Calu3 (cell line): ENCODE measurements at regions not wholly inside any gene's neighbourhood (a gene's known extent, or its start where the extent isn't known, plus 50 kb on each side); places are given as distances from the start of the nearest gene placed in this dataset.
"Not testable (repeated sequence)": the region's sequence is repeated elsewhere in the genome, so short reads cannot be mapped to it uniquely, and the experiment has no call there.

Experiments used
- BruUV-seq: library from RNA; stranded (reverse); fragments of 400-500 nt; replicated peaks from 2 replicates; lab custom pipeline; 2021; lab: Mats Ljungman, UMichigan
- CTCF ChIA-PET: fragments of 300-600 bp; sonication (Branson Sonifier 250); formaldehyde crosslinking; loops from one replicate; lab custom pipeline; 2022; ENCODE audit warnings: antibody characterized with exemption; lab: Charles Lee
- DNase-seq: peaks from one replicate; pipeline ENCODE4 v3.0.0; 2022
- H3K27ac Mint-ChIP-seq: one replicate; pipeline ENCODE4 v1.8.0; 2022; ENCODE audit warnings: mixed read lengths; ENCODE audit not compliant: unreplicated experiment
- H3K27me3 Mint-ChIP-seq: one replicate; pipeline ENCODE4 v1.8.0; 2022; ENCODE audit warnings: mixed read lengths; ENCODE audit not compliant: unreplicated experiment
- H3K36me3 Mint-ChIP-seq: one replicate; pipeline ENCODE4 v1.8.0; 2022; ENCODE audit warnings: mild to moderate bottlenecking, moderate library complexity, mixed read lengths; ENCODE audit not compliant: insufficient read depth, unreplicated experiment
- H3K4me1 Mint-ChIP-seq: one replicate; pipeline ENCODE4 v1.8.0; 2022; ENCODE audit warnings: mild to moderate bottlenecking, low read depth, mixed read lengths; ENCODE audit not compliant: unreplicated experiment
- H3K4me3 Mint-ChIP-seq: one replicate; pipeline ENCODE4 v1.8.0; 2022; ENCODE audit warnings: mild to moderate bottlenecking, low read depth, moderate library complexity, mixed read lengths; ENCODE audit not compliant: unreplicated experiment
- H3K9me3 Mint-ChIP-seq: one replicate; pipeline ENCODE4 v1.8.0; 2022; ENCODE audit warnings: low read depth, mixed read lengths; ENCODE audit not compliant: unreplicated experiment
- CTCF ChIP-seq: fragments of 200-600 bp; IDR thresholded peaks from one replicate; pipeline ENCODE4 v1.8.0; 2022; ENCODE audit warnings: antibody characterized with exemption; ENCODE audit not compliant: unreplicated experiment
- intact Hi-C: fragments of 100-400 bp; cut with micrococcal nuclease; formaldehyde crosslinking; loops from one replicate; pipeline ENCODE4 v1.10.0; 2022; ENCODE audit not compliant: unreplicated experiment

- CTCF ChIA-PET, DNase-seq, H3K27ac Mint-ChIP-seq, H3K36me3 Mint-ChIP-seq, intact Hi-C loops, H3K4me3 Mint-ChIP-seq, BruUV-seq, H3K9me3 Mint-ChIP-seq: not testable (repeated sequence)
- Mint-ChIP-seq H3K4me1 (peaks cover 17% of the 10 kb centered on the region), H3K27me3 (peaks cover 24% of the 10 kb centered on the region)
Measured at GRCh38 chr16:29330623-29331022, 75.9 kb downstream of the NPIPB11 start.

GRCh38 chr16:29328528-29328927, 78.0 kb downstream of the NPIPB11 start:
- intact Hi-C loops, H3K9me3 Mint-ChIP-seq, BruUV-seq, H3K36me3 Mint-ChIP-seq, CTCF ChIA-PET: not testable (repeated sequence)
- DNase-seq, result peak; percentile 20
- Mint-ChIP-seq H3K27ac (peak overlapping the region; percentile 23), H3K4me1 (peaks cover 17% of the 10 kb centered on the region), H3K27me3 (peaks cover 11% of the 10 kb centered on the region), H3K4me3 (peak overlapping the region; percentile 22)

GRCh38 chr16:29327631-29328408, 78.7 kb downstream of the NPIPB11 start:
- H3K9me3 Mint-ChIP-seq, H3K36me3 Mint-ChIP-seq, intact Hi-C loops, BruUV-seq, CTCF ChIA-PET: not testable (repeated sequence)
- H3K4me1 Mint-ChIP-seq, result peaks cover 17% of the 10 kb centered on the region
- DNase-seq, result peak; percentile 25
- H3K27ac Mint-ChIP-seq, result peak overlapping the region; percentile 23
- peak overlapping the region; percentile 22 for H3K4me3 Mint-ChIP-seq
- peaks cover 11% of the 10 kb centered on the region for H3K27me3 Mint-ChIP-seq

- BruUV-seq, H3K9me3 Mint-ChIP-seq, CTCF ChIA-PET, H3K4me3 Mint-ChIP-seq, intact Hi-C loops, H3K36me3 Mint-ChIP-seq, DNase-seq, H3K27ac Mint-ChIP-seq: not testable (repeated sequence)
- Mint-ChIP-seq H3K4me1 (peaks cover 17% of the 10 kb centered on the region), H3K27me3 (peaks cover 11% of the 10 kb centered on the region)
Measured at GRCh38 chr16:29326164-29327125, 80.1 kb downstream of the NPIPB11 start.

- H3K27me3 Mint-ChIP-seq, H3K9me3 Mint-ChIP-seq, H3K36me3 Mint-ChIP-seq, intact Hi-C loops, DNase-seq, H3K27ac Mint-ChIP-seq, CTCF ChIA-PET, H3K4me3 Mint-ChIP-seq, BruUV-seq: not testable (repeated sequence)
- peaks cover 12% of the 10 kb centered on the region for H3K4me1 Mint-ChIP-seq
Measured at GRCh38 chr16:29323725-29324124, 82.8 kb downstream of the NPIPB11 start.

- TF ChIP-seq CTCF, result no peak
Measured at GRCh38 chr16:29321585-29321984, 84.9 kb downstream of the NPIPB11 start.

More at GRCh38 chr16:29321585-29321984, 84.9 kb downstream of the NPIPB11 start:
- H3K27me3 Mint-ChIP-seq, result no peaks in the 10 kb centered on the region
- H3K4me3 Mint-ChIP-seq, result no peak overlapping the region
- DNase-seq, result no peak
- BruUV-seq, result no TSS peak
- intact Hi-C loops, result no loop called here
- no peaks in the 10 kb centered on the region for H3K9me3 Mint-ChIP-seq
- no peak overlapping the region for H3K27ac Mint-ChIP-seq
- no peaks in the 10 kb centered on the region for H3K4me1 Mint-ChIP-seq
- no peaks in the 10 kb centered on the region for H3K36me3 Mint-ChIP-seq
- CTCF ChIA-PET, result no interaction called here
